ENCODE measurements at regions not wholly inside any gene's neighbourhood (a gene's known extent, or its start where the extent isn't known, plus 50 kb on each side); places are given as distances from the start of the nearest gene placed in this dataset.

- Histone ChIP-seq H3K4me3 (IDR thresholded peaks at IDR 0.05; ENCODE audit: insufficient read depth, low read depth, low read length) (no peak overlapping the region), H4K20me1 (ENCODE audit: insufficient read depth) (no peaks in the 10 kb centered on the region), H3K27me3 (ENCODE audit: insufficient read depth, low read depth) (no peaks in the 10 kb centered on the region), H3K4me1 (ENCODE audit: low read depth, poor library complexity, severe bottlenecking) (no peaks in the 10 kb centered on the region), H3K9ac (no peak overlapping the region), H2AFZ (ENCODE audit: low read depth) (no peak overlapping the region), H3K79me2 (ENCODE audit: insufficient read depth, low read depth) (no peaks in the 10 kb centered on the region), H3K36me3 (ENCODE audit: insufficient read depth) (no peaks in the 10 kb centered on the region), H3K4me2 (no peak overlapping the region), H3K27ac (no peak overlapping the region)
- TF ChIP-seq CTCF (conservative IDR thresholded peaks at IDR 0.05; ENCODE audit: low read depth, low read length) = no peak
Measured at GRCh38 chr6:126720304-126720703, 380.4 kb downstream of the CENPW start.

DNA sequence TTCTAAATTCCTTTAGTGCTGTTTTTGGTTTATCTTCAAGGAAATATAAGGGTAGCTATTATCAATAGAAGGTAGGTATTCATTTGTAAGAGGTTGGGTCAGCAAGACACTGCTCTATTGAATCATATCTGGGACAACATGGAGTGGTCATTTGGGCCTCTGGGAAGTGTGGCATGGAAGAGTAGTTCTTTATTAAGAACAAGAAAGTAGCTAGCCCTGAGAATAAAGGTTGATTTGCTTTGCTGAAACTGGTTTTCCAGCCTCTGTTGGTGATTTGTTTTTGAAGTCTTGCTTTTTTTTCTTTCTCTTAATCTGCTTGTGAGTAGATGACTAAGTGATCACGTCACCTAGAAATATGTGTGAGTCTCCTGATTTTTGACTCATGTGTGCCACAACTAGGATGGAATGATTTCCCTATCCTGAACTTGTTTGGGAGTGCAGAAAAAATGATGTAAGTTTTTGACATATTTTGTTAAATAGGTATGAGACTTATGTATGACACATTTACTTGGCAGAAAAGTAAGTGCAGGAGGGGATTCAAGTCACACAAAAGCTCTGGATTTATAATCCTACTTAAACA, 381.8 kb downstream of the CENPW start:
- Histone ChIP-seq H2AFZ (ENCODE audit: low read depth) (no peak overlapping the region), H4K20me1 (ENCODE audit: insufficient read depth) (no peaks in the 10 kb centered on the region), H3K27ac (no peak overlapping the region)

GRCh38 chr6:126722411-126722810, 382.5 kb downstream of the CENPW start:
- H3K36me3 ChIP-seq (ENCODE audit: insufficient read depth) = no peaks in the 10 kb centered on the region
- no peak overlapping the region for H2AFZ ChIP-seq (ENCODE audit: low read depth)
- H3K27me3 ChIP-seq (ENCODE audit: insufficient read depth, low read depth) = no peaks in the 10 kb centered on the region
- no peak overlapping the region for H3K4me2 ChIP-seq
- H3K27ac ChIP-seq = no peak overlapping the region
- H3K79me2 ChIP-seq (ENCODE audit: insufficient read depth, low read depth) = no peaks in the 10 kb centered on the region
- no peak for TF ChIP-seq CTCF (conservative IDR thresholded peaks at IDR 0.05; ENCODE audit: low read depth, low read length)
- no peak overlapping the region for H3K4me3 ChIP-seq (IDR thresholded peaks at IDR 0.05; ENCODE audit: insufficient read depth, low read depth, low read length)
- H3K9ac ChIP-seq = no peak overlapping the region
- no peaks in the 10 kb centered on the region for H4K20me1 ChIP-seq (ENCODE audit: insufficient read depth)
- H3K4me1 ChIP-seq (ENCODE audit: low read depth, poor library complexity, severe bottlenecking) = no peaks in the 10 kb centered on the region

More for the DNA sequence above, 381.8 kb downstream of the CENPW start:
- no peak overlapping the region for H3K4me2 ChIP-seq
- no peak overlapping the region for H3K4me3 ChIP-seq (IDR thresholded peaks at IDR 0.05; ENCODE audit: insufficient read depth, low read depth, low read length)
- H3K36me3 ChIP-seq (ENCODE audit: insufficient read depth) = no peaks in the 10 kb centered on the region
- TF ChIP-seq CTCF (conservative IDR thresholded peaks at IDR 0.05; ENCODE audit: low read depth, low read length) = no peak
- no peaks in the 10 kb centered on the region for H3K79me2 ChIP-seq (ENCODE audit: insufficient read depth, low read depth)
- no peaks in the 10 kb centered on the region for H3K4me1 ChIP-seq (ENCODE audit: low read depth, poor library complexity, severe bottlenecking)
- H3K27me3 ChIP-seq (ENCODE audit: insufficient read depth, low read depth) = no peaks in the 10 kb centered on the region
- H3K9ac ChIP-seq = no peak overlapping the region

GRCh38 chr6:126723541-126724170, 383.7 kb downstream of the CENPW start:
- no peak for TF ChIP-seq CTCF (conservative IDR thresholded peaks at IDR 0.05; ENCODE audit: low read depth, low read length)
- Histone ChIP-seq H3K4me1 (ENCODE audit: low read depth, poor library complexity, severe bottlenecking) (no peaks in the 10 kb centered on the region), H3K4me3 (IDR thresholded peaks at IDR 0.05; ENCODE audit: insufficient read depth, low read depth, low read length) (no peak overlapping the region), H2AFZ (ENCODE audit: low read depth) (no peak overlapping the region), H3K27ac (no peak overlapping the region), H3K79me2 (ENCODE audit: insufficient read depth, low read depth) (no peaks in the 10 kb centered on the region), H3K36me3 (ENCODE audit: insufficient read depth) (no peaks in the 10 kb centered on the region), H3K9ac (no peak overlapping the region), H3K27me3 (ENCODE audit: insufficient read depth, low read depth) (no peaks in the 10 kb centered on the region), H3K4me2 (no peak overlapping the region), H4K20me1 (ENCODE audit: insufficient read depth) (no peaks in the 10 kb centered on the region)
